GM21737 (cell line): ENCODE measurements at regions not wholly inside any gene's neighbourhood (a gene's known extent, or its start where the extent isn't known, plus 50 kb on each side); places are given as distances from the start of the nearest gene placed in this dataset.
"Not testable (repeated sequence)": the region's sequence is repeated elsewhere in the genome, so short reads cannot be mapped to it uniquely, and the experiment has no call there.

Source experiments
- ATAC-seq: cut with Tn5 transposase; IDR thresholded peaks from one replicate; pipeline ENCODE4 v1.9.1; 2021; ENCODE audit warnings: mild to moderate bottlenecking, moderate library complexity; ENCODE audit not compliant: unreplicated experiment

DNA sequence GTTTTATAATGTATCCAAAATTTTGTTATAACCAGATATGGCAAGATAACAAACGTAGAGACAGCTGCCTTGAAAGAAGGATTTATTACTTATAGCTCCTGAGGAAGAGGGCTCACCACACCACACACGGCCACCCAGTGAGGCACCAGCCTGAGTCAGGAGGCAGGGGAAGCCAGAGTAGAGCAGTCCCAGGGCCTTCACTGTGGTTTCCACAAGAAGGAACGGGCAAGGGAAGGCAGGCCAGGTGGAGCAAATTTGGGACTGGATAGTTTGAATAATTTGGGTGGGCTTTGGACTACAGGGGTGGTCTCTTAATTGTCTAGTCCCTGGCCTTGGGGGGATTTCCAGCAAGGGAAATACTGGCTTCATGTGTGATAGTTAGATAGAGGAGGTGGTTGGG is 72.5 kb downstream of the RRAGC start:
- ATAC-seq: no peak

DNA sequence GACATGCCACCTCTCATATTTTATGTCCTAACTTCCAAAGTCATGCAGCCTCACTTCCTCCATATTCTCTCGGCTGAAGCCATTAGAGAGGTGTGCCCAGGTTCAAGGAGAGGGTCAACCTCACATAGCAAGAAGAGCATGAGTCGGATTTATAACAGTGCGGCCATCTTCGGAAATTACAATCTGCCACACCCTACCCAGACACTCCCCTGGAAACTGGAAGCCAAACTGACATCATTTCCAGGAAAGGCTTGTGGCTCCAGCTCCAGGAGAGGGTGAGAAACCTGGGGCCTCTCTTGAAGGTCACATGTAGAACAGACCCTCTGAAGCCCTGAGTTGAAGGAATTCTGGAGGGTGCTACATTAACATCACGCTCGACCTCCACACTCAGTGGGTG is 73.5 kb downstream of the RRAGC start:
- no peak for ATAC-seq

DNA sequence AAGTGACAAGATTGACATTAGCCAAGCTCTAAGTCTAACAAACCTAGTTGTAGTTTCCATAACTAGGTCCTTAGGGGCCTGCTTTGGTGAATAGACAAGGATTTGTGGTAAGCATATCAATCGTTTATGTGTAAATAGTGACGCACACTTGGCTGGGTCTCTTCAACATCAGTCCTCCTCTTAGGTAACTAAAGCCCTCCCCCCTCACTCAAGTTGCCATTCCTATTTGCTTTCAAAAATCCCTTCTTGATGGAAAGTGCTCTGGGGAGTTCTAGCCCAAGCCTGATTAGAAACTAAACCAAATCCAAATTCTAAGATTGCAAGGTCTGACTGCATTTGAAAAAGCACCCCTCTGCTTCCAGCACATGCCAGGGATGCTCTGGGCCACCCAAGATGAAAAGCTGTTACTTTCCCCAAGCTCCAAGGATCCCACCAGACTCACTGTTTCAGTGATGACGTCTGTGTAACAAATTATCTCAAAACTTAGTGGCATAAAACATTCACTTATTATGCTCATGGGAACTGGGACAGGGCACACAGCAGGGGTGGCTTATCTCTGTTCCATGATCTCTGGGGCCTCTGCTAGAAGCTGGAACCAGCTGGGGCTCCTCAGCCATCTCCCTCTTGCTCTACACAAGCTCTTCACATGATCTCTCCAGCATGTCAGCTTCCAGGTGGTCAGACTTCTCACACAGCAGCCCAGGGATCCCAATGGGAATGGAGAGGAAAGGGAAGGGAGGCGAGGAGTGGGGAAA is 74.1 kb downstream of the RRAGC start:
- ATAC-seq: no peak

DNA sequence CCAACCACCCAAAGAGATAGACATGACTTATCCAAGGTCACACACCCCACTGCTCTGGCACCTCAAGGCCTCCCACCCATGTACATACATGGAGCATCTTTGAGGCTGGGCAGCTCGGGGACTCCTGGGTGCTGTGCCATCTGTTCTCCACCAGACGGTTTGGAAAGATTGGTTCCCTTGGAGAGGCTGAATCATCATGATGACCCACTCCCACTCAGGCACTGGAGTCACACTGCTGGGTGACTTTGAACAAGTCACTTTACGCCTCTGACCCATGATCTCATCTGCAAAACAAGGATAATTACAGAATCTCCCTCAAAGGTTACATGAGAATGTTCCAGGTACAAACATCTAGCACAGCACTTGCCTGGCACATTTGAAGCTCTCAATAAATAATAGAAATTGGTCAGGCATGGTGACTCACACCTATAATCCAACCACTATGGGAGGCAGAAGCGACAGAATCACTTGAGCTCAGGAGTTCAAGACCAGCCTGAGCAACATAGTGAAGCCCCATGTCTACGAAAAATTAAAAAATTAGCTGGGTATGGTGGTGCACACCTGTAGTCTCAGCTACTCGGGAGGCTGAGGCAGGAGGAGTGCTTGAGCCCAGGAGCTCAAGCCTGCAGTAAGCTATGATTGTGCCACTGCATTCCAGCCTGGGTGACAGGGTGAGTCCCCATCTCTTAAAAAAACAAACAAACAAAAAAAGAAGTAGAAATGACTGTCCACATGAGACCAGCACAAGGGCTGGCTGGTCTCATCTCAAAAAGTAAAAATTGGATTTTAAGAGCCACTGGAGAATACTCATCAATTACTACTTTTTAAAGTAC is 74.9 kb downstream of the RRAGC start:
- ATAC-seq: no peak

DNA sequence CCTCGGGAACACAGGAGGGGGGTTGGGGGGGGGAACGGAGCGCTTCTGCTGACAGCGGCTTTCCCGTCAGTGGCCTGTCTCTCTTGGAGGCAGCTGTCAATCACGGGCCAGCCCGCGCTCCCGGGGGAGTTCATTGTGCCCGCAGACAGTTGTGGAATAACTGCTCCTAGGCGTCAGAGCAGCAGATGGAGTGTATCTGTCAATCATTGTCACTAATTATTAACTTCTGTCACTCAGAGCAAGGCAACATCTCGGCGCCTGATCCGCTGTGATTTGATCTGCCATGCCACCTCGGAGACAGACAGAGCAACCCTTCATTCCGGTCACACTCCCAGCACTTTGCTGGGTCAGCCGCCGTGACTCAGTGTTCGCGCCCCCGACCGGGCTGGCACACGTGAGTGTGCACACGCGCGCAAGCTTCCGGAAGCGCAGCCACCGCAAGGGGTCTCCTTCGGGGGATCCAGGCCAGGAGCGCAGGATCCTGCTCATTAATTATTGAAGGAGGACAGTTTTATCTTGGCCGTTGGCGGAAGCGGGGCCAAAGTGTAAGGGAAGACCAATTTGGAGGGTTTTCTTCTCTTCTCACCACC is 75.8 kb downstream of the RRAGC start:
- ATAC-seq: no peak

DNA sequence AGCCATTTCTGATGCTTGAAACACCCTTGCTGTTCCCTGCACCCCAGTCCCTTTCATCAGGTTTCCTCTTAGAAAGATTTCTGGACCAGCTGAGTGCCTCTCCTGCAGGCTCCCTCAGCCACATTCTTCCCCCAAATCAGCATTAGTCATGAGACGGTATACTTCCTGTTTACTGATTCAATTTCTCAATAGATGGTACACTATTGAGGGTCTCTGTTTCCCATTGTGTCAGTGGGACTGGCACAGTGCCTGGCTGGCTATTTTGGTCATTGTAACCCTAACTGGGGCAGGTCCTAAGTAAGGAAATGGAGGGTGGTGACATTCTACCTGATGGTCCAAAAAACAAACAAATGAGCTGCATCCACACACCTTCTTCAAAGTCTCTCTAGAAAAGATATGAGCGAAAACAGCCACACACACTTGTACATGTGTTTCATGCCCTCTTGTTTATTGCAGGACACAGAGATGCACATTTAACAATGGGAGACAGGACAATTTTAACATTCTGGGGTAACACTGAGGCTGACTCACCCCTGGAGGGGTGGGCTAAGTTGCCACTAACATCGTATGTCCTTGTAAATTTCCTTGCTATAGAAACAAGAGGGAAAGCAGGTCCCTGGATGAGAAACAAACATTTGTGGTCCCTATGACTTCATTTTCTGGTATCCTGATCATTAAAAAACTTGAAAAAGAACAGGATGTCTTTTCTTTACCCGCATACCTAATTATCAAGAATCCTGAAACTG is 77.5 kb downstream of the RRAGC start:
- ATAC-seq: no peak

DNA sequence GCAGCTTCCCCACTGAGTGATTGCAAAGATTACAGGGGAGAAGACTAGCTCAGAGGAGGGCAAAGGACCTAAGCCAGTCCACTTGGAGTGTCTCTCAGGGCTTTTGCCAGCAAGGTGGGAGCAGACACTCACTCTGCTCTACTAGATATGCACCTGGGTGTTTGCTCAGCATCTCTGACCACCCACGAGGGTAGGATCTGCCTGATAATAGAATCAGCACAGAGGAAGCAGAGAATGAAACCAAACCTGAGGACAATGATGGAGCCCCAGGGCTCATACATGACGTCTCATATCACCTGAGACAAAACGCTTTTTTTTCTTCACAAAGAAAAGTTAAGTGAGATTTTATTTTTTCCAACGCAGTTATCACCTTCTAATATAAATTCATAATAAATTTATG is 79.4 kb downstream of the RRAGC start:
- no peak for ATAC-seq

DNA sequence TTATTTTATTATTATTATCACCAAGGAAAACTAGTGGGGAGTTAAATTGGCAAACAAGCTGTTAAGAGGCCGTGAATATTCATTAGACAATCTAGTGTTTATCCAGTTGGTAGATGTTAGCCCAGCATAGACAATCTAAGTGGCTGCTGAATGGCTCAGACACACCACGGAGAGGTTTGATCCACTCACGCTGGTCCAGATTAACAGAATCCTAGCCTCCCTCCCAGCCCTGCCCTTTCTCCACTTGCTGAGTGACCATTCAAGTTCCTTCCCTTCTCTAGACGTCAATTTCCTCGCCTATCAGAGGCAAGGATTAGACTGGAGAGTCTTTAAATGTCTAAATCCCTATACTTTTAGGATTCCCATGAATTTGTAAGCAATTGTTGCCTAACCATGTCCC is 80.1 kb downstream of the RRAGC start:
- ATAC-seq: no peak

DNA sequence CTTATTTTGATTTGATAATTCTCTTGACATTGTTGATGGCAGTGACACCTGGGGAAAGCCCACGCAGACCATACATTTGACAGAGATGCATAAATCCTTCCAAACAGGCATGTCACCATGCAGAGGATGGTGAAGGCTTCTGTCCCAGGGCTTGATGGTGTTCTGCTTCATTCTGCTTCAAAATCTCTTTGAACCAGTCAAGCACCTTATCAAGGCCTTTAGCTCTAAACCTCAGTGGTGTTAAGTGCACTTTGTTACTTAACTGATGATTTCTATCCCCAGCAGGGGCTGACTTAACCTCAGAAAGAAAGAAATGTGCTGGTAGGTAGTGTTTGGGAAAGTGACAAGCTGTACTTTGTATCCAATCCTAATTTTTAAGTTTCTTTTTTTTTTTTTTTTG is 81.1 kb downstream of the RRAGC start:
- no peak for ATAC-seq

DNA sequence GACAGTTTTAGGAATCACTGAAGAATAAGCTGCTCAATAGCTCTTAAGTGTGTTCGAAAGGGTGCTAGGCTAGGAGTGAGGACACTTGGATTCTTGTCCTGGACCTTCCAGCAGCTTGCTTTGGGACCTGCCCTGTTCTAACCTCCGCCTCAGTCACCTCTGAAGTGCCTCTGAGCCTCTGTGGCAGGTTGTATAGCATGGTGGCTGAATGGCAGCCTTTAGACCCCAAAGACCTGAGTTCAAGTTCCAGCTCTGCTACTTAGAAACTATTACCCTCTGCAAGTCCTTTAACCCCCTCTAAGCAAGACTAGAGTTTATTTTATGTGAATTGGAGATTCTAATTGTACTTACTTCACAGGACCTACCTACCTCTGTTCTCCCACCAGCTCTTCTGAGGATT is 81.5 kb downstream of the RRAGC start:
- no peak for ATAC-seq

DNA sequence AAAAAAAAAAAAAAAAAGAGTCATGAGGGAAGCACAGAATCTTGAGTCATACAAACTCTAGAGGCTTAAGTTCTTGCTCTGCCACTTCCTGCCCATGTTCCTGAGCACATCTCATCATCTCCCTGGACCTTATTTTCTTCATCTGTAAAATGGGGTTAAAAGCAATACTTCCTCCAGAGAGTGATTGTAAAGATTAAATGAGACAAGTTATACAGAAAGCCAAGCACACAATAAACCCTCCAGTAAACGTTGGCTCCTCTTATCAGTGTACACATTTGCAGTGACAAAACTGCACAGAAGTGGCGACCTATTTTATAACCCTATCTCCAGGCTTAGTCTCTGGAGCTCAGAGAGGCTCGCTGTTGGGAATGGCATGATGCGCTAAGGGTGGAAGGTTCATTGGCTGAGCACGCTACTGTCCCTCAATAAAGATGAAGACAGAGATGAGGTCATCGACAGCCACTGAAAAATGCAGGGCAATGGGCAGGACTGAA is 82.1 kb downstream of the RRAGC start:
- no peak for ATAC-seq

DNA sequence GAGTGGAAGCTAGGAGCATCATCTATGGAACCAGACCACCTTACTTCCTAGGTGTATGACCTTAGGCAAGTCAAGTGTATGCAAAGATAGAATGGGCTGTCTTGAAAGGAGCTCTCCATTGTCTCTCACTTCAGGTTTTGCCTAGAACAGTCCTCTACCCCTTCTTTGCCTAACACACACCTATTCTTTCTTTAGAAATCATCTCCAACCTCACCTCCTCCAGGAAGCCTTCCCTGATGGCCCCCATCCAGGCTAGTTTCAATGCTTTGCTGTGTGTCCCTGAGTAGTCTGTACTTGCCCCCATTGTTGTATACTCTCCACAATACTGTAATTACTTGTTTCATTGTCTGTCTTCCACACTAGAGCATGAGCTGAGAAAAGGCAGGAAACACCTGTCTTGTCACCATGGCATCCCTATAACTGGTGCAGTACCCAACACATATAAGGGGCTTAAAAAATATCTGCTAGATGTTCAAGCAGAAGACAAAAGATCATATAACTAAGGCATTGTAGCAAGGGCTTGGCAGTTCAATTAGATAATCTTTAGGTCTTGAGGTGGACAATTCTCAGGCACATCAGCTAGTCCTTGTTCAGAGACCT is 83.0 kb downstream of the RRAGC start:
- no peak for ATAC-seq

DNA sequence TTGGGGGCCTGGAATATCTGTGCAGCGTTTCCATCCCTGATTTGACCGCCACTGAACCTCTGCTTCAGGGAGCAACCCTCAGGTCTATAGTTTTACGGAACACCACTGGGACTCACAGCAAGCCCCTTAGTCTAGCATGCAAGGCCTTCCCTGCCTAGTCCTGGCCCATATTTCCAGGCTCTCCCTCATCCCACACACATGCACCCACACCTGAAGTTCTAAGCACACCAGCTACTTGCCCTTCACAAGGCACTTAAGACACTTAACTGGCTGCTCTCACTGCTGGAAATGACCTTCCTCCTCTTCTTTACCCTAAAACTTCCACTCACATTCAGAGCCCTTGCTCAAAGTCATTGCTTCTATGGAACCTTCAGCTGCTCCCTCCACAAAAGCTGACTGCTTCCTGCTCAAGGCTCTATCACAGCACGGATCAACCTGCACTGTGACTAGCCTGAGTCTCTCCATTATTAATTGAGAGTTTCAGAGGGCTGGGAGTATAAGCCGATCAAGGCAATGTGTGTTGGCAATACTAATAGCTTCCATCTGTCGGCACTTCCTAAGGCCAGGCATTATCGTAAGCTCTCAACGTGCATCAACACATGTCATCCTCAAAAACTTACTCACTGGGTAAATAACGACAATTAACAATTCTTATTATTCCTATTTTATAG is 84.3 kb downstream of the RRAGC start:
- no peak for ATAC-seq

DNA sequence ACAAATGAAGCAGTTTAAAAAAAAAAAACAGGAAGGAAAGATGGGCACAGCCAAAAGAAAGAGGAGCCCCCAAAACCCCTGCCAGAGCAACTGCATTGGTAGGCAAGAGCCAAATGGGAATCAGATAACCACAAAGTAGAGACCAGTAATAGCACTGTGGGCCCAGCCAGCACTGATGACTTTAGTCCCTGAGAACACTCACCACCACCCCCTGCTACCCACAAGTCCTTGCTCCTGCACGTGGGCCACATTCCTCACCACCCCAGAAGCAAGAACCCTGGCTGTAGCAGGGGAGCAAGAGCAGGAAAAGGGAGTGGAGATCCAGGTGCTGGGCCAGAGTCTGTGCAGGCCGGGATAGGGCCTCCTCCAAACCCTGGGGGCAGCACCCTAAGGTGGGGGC is 86.1 kb downstream of the RRAGC start:
- no peak for ATAC-seq

DNA sequence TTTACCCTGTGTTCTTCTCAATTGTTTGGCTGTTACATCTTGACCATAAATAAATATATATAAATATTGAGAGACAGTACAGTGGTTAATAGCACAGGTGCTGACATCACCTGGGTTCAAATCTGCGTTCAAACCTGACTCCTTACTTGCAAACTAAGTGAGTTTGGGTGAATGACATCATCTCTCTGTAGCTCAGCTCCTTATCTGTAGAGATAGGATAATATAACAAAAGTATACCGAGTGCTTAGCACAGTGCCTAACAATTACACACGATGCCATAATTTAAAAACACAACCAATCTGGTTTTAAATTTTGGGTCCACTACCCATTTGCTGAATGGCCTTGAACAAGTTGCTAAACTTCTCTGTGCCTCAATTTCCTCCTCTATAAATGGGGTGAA is 86.6 kb downstream of the RRAGC start:
- ATAC-seq: no peak

DNA sequence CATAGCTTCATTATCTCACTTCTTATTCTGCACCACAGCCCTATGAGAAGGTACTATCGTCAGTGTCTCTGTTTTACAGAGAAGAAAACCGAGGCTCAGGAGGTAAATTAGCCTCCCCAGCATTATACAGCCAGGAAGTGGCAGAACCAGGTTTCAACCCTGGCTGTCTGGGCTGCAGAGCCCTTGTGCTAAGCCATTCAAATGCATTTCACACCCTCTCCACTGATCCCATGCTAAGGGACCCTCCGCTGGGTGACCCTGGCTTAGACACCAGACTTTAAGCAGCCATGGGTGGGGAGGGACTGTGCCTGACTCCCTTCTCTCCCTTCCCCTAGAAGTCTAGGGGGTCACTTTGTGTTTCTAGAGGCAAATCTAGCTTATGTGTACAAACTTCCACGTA is 87.5 kb downstream of the RRAGC start:
- ATAC-seq: no peak

DNA sequence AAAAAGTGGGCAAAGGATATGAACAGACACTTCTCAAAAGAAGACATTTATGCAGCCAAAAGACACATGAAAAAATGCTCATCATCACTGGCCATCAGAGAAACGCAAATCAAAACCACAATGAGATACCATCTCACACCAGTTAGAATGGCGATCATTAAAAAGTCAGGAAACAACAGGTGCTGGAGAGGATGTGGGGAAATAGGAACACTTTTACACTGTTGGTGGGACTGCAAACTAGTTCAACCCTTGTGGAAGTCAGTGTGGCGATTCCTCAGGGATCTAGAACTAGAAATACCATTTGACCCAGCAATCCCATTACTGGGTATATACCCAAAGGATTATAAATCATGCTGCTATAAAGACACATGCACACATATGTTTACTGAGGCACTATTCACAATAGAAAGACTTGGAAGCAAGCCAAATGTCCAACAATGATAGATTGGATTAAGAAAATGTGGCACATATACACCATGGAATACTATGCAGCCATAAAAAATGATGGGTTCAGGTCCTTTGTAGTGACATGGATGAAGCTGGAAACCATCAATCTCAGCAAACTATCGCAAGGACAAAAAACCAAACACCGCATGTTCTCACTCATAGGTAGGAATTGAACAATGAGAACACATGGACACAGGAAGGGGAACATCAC is 88.9 kb downstream of the RRAGC start:
- not testable (repeated sequence) for ATAC-seq

DNA sequence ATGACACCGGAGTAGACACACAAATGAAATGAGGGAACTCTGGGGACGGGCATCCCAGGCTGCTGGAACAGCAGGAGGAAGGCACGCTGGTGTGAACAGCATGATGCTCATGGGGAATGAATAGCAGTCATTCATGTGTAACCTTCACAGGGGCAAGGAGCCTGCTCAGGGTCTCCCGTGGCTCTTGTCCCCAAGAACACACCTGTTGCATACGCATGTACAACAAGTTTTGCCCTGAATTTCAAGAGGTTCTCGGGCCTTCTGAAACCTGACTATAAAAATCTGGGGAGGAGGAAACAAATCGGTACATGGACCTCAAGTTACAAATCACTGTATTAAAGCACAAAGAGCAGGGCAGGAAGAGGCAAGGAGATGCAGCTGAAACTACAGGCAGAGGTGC is 93.4 kb downstream of the RRAGC start:
- no peak for ATAC-seq

DNA sequence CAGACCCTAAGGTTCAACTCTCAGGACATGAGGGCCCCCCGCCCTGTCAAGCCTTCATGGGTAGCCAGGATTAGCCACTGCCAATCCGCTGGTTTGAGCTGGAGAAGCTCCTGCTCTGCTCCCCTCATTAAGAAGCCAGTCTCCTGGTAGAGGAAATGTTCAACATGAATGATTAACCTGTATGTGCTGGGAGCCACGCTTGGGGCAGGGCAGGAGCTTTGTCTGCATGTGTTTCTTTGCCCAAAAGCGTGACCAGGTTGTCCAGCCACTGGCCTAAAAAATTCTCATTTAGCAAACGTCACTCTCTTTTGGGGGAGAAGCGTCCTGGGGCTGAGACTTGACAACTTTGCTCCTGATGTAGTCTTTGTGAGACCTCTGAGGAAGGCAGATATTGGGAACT is 96.5 kb downstream of the RRAGC start:
- no peak for ATAC-seq

DNA sequence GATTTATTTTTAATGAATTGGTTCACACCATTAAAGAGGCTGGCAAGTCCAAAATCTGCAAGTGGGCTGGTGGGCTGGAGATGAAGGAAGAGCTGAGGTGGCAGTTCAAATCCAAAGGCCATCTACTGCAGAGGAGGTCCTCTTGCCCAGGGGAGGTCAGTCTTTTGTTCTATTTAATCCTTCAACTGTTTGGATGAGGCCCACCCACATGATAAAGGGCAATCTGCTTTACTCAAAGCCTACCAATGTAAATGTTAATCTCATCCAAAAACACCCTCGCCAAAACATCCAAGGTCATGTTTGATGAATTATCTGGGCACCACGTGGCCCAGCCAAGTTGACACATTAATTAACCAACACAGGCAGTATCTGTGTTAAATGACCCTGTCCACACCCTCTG is 99.0 kb downstream of the RRAGC start:
- ATAC-seq: no peak
